Stimulated activated CD4-positive, alpha-beta T cell treated with anti-CD3 and anti-CD28 coated beads, Interleukin-4, amount 100 ng/mL, for 48 hours (primary cell): ENCODE measurements at regions not wholly inside any gene's neighbourhood (a gene's known extent, or its start where the extent isn't known, plus 50 kb on each side); places are given as distances from the start of the nearest gene placed in this dataset.

Source experiments
- DNase-seq, 2 donors: peaks; one replicate each; pipeline ENCODE4 v3.0.0-alpha.2; 2020; ENCODE audit warnings: low read depth in 2 of 2

- DNase-seq = no peak
Observed at GRCh38 chr6:91562955-91563354, 976.1 kb upstream of the MAP3K7 start.

- no peak for DNase-seq
Observed at GRCh38 chr6:91560409-91560808, 973.5 kb upstream of the MAP3K7 start.

GRCh38 chr6:91540902-91541301 lies 954.0 kb upstream of the MAP3K7 start:
- no peak for DNase-seq

DNA sequence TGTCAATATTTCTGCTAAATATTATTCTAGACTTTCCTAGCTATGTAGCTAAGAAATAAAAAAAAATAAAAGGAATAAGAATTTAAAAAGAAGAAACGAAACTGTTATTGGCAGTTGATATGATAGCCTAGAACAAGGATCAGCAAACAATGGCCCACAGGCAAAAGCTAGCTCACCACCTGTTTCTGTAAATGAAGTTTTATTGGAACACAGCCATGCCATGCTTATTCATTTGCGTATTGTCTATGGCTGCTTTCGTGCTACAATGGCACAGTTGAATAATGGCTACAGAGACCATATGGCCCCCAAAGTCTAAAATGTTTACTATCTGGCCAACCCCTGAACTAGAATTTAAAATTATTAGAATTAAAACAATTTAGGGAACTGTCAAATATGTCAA lies 952.6 kb upstream of the MAP3K7 start:
- DNase-seq = no peak

- DNase-seq = no peak
Observed at GRCh38 chr6:91538622-91539021, 951.8 kb upstream of the MAP3K7 start.

DNA sequence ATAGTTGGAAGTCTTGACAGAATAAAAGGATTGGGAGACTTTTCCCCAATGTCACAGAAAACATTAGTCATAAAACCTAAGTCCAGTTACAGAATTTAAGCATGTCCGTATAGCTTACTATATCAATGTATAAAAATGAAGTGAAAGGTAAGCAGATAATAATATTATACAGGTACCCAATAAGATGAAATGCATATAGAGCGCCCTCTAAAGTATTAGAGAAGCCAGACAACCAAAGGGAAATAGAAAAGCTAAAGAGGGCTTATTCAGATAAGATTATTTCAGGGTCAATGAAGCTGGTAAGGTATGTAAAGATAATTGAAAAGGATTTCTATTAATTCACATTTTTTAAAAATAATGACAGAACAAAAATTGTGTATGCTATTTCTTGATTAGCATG lies 947.7 kb upstream of the MAP3K7 start:
- DNase-seq = no peak

- no peak for DNase-seq
Observed at GRCh38 chr6:91523511-91523910, 936.6 kb upstream of the MAP3K7 start.

- no peak for DNase-seq
Observed at GRCh38 chr6:91521999-91522398, 935.1 kb upstream of the MAP3K7 start.

DNA sequence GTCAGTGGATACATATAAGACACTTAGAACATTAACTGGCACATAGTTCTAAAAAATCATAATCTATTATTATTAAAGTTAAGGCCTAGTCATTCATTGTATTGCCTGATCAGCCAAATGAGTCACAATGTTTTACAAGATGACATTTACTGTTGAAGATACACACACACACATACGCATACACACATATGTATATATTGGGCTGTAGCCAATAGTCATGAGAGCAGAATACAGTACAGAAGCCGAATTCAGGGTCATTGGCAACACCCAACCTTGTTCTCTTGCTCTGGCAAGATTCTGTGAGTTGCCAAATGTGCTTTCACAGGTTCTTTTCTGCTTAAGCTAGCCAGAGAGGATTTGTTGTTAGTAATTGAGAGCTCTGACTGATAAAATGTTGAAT lies 922.8 kb upstream of the MAP3K7 start:
- no peak for DNase-seq

DNA sequence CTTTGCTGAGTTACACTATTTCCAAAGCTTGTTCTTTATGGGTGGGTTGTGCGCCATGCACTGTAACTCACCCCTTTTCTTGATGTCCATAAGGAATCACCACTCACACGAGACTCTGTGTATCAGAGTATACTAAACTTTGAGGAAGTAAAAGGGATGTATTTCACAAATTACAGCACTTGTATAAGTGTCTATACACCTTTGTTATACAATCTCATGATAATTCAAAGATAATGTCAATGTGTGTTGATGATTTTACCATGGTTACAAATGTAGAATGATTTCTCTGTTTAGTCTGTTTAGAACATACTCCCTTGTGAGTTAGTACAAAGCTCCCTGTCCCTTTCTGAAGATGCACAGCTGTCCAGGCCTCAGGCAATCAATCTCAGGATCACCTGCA lies 922.2 kb upstream of the MAP3K7 start:
- no peak for DNase-seq

- no peak for DNase-seq
Observed at GRCh38 chr6:91506509-91506908, 919.6 kb upstream of the MAP3K7 start.

GRCh38 chr6:91505199-91505598 lies 918.3 kb upstream of the MAP3K7 start:
- DNase-seq = no peak

DNA sequence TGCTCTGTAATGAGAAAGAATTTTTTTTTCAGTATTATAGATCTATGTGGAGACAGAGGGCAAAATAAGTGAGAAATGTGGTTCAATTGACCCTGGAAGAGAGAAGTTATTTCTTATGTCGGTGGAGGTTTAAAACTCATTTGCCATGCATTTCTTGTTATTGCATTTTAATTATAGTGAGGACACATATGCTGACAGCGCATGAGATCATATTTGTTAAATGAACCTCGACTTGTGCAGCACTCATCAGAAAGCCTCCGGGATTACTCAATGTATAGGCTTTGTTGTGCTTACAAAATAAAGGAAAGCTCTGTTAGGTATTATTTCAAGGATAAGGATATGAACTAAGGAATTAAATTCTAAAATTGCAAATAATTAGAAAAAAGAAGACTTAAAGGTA lies 915.1 kb upstream of the MAP3K7 start:
- no peak for DNase-seq

- no peak for DNase-seq
Observed at GRCh38 chr6:91500689-91501303, 913.9 kb upstream of the MAP3K7 start.

DNA sequence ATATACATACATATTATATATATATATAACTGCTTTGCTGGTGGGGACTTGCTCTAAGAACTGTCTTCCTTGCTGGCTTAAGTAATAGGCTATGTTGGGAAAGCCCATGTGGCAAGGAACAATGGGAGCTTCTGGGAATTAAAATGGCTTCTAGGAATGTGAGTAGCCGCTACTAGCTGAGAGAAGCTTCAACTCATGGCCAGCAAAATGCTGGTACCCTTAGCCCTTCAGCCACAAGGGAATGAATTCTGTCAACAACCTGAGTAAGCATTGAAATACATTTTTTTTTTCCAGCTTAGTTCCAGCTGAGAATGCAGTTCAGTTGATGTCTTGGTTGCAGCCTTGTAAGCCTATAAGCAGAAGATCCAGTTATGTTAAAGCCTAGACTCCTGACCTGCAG lies 911.7 kb upstream of the MAP3K7 start:
- no peak for DNase-seq

GRCh38 chr6:91497770-91498169 lies 910.9 kb upstream of the MAP3K7 start:
- no peak for DNase-seq

- DNase-seq = no peak
Observed at GRCh38 chr6:91490671-91491301, 903.9 kb upstream of the MAP3K7 start.

- DNase-seq = no peak
Observed at GRCh38 chr6:91487696-91488392, 901.0 kb upstream of the MAP3K7 start.

- DNase-seq = no peak
Observed at GRCh38 chr6:91486200-91486599, 899.3 kb upstream of the MAP3K7 start.

GRCh38 chr6:91485047-91485446 lies 898.2 kb upstream of the MAP3K7 start:
- DNase-seq = no peak

DNA sequence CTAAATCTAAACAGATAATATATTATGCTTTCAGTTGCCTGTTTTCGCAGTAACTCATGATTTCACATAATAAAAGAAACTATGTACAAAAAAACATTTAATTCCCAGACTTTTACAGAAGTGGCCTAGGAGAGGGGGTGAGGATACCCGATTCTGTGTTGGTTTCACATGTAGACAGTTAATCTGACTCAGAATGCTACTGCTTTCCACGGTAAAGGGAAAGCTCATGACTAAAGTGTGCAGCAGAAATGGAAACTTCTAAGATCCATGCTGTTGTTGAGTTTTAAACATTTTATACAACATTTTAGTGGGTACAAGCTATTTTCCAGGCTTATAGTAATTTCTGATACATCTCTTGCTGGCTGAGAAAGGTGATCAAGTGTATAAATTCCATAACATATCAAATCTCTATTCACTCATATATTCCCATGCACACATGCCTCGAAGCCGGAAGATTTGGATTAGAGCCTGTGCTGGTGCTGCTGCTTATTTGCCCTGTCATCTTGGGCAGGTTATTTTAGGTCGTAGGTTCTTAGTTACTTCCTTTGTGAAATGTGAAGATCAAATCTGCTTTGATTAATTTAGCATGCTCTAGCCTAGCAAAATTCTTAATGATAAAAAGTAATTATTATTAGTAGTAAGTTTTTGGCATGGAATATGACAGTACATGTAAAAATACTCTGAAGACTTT lies 896.7 kb upstream of the MAP3K7 start:
- DNase-seq = no peak

GRCh38 chr6:91482498-91482897 lies 895.6 kb upstream of the MAP3K7 start:
- no peak for DNase-seq

- DNase-seq = no peak
Observed at GRCh38 chr6:91480402-91480801, 893.5 kb upstream of the MAP3K7 start.
